ENCODE measurements at regions not wholly inside any gene's neighbourhood (a gene's known extent, or its start where the extent isn't known, plus 50 kb on each side); places are given as distances from the start of the nearest gene placed in this dataset.

- peaks cover 8% of the 10 kb centered on the region for H3K36me3 ChIP-seq (ENCODE audit: insufficient read depth, insufficient read length, low read length)
- H3K4me1 ChIP-seq (ENCODE audit: insufficient read depth, insufficient read length): no peaks in the 10 kb centered on the region
- no peak for DNase-seq (ENCODE audit: low read depth, low spot score)
- TF ChIP-seq SUZ12 (IDR thresholded peaks at IDR 0.05; ENCODE audit: extremely low read depth, insufficient read depth, insufficient read length): no peak
- TF ChIP-seq YY1 (IDR thresholded peaks at IDR 0.05; ENCODE audit: insufficient read depth, insufficient read length): no peak
- no peak for TF ChIP-seq ZNF274 (IDR thresholded peaks at IDR 0.05; ENCODE audit: low read depth, low read length)
- no peaks in the 10 kb centered on the region for H3K27me3 ChIP-seq (ENCODE audit: insufficient read depth, insufficient read length)
- H3K9me3 ChIP-seq (ENCODE audit: insufficient read depth, low read length): peaks cover 5% of the 10 kb centered on the region; the same call in 1 of the 2 replicates
- H3K9ac ChIP-seq (ENCODE audit: insufficient read length, low read depth): no peak overlapping the region
- no peak overlapping the region for H3K4me3 ChIP-seq (ENCODE audit: insufficient read length, low read depth)
Measured at GRCh38 chr9:2486988-2487387, 134.6 kb upstream of the VLDLR start.

- Histone ChIP-seq H3K27me3 (ENCODE audit: insufficient read depth, insufficient read length) (no peaks in the 10 kb centered on the region), H3K9ac (ENCODE audit: insufficient read length, low read depth) (no peak overlapping the region), H3K4me1 (ENCODE audit: insufficient read depth, insufficient read length) (no peaks in the 10 kb centered on the region), H3K4me3 (ENCODE audit: insufficient read length, low read depth) (no peak overlapping the region), H3K36me3 (ENCODE audit: insufficient read depth, insufficient read length, low read length) (peaks cover 8% of the 10 kb centered on the region), H3K9me3 (ENCODE audit: insufficient read depth, low read length) (peaks cover 5% of the 10 kb centered on the region; the same call in 1 of the 2 replicates)
- TF ChIP-seq ZNF274 (IDR thresholded peaks at IDR 0.05; ENCODE audit: low read depth, low read length) (no peak), SUZ12 (IDR thresholded peaks at IDR 0.05; ENCODE audit: extremely low read depth, insufficient read depth, insufficient read length) (no peak), YY1 (IDR thresholded peaks at IDR 0.05; ENCODE audit: insufficient read depth, insufficient read length) (no peak)
- no peak for DNase-seq (ENCODE audit: low read depth, low spot score)
Measured at GRCh38 chr9:2489838-2490314, 131.7 kb upstream of the VLDLR start.

- Histone ChIP-seq H3K36me3 (ENCODE audit: insufficient read depth, insufficient read length, low read length) (peaks cover 8% of the 10 kb centered on the region), H3K4me1 (ENCODE audit: insufficient read depth, insufficient read length) (peaks cover 4% of the 10 kb centered on the region), H3K9ac (ENCODE audit: insufficient read length, low read depth) (no peak overlapping the region), H3K27me3 (ENCODE audit: insufficient read depth, insufficient read length) (no peaks in the 10 kb centered on the region), H3K9me3 (ENCODE audit: insufficient read depth, low read length) (no peaks in the 10 kb centered on the region), H3K4me3 (ENCODE audit: insufficient read length, low read depth) (no peak overlapping the region)
- DNase-seq (ENCODE audit: low read depth, low spot score): no peak
- TF ChIP-seq SUZ12 (IDR thresholded peaks at IDR 0.05; ENCODE audit: extremely low read depth, insufficient read depth, insufficient read length) (no peak), YY1 (IDR thresholded peaks at IDR 0.05; ENCODE audit: insufficient read depth, insufficient read length) (no peak), ZNF274 (IDR thresholded peaks at IDR 0.05; ENCODE audit: low read depth, low read length) (no peak)
Measured at GRCh38 chr9:2492161-2492560, 129.4 kb upstream of the VLDLR start.

GRCh38 chr9:2493109-2493508 is 128.5 kb upstream of the VLDLR start:
- H3K9me3 ChIP-seq (ENCODE audit: insufficient read depth, low read length): no peaks in the 10 kb centered on the region
- no peaks in the 10 kb centered on the region for H3K27me3 ChIP-seq (ENCODE audit: insufficient read depth, insufficient read length)
- peaks cover 8% of the 10 kb centered on the region for H3K36me3 ChIP-seq (ENCODE audit: insufficient read depth, insufficient read length, low read length)
- no peak overlapping the region for H3K9ac ChIP-seq (ENCODE audit: insufficient read length, low read depth)
- TF ChIP-seq ZNF274 (IDR thresholded peaks at IDR 0.05; ENCODE audit: low read depth, low read length) (no peak), SUZ12 (IDR thresholded peaks at IDR 0.05; ENCODE audit: extremely low read depth, insufficient read depth, insufficient read length) (no peak), YY1 (IDR thresholded peaks at IDR 0.05; ENCODE audit: insufficient read depth, insufficient read length) (no peak)
- DNase-seq (ENCODE audit: low read depth, low spot score): no peak
- H3K4me3 ChIP-seq (ENCODE audit: insufficient read length, low read depth): no peak overlapping the region
- peaks cover 4% of the 10 kb centered on the region for H3K4me1 ChIP-seq (ENCODE audit: insufficient read depth, insufficient read length)

- H3K4me3 ChIP-seq (ENCODE audit: insufficient read length, low read depth): no peak overlapping the region
- peaks cover 4% of the 10 kb centered on the region for H3K4me1 ChIP-seq (ENCODE audit: insufficient read depth, insufficient read length)
- TF ChIP-seq SUZ12 (IDR thresholded peaks at IDR 0.05; ENCODE audit: extremely low read depth, insufficient read depth, insufficient read length) (no peak), ZNF274 (IDR thresholded peaks at IDR 0.05; ENCODE audit: low read depth, low read length) (no peak), YY1 (IDR thresholded peaks at IDR 0.05; ENCODE audit: insufficient read depth, insufficient read length) (no peak)
- H3K9me3 ChIP-seq (ENCODE audit: insufficient read depth, low read length): no peaks in the 10 kb centered on the region
- H3K27me3 ChIP-seq (ENCODE audit: insufficient read depth, insufficient read length): no peaks in the 10 kb centered on the region
- no peak overlapping the region for H3K9ac ChIP-seq (ENCODE audit: insufficient read length, low read depth)
- no peak for DNase-seq (ENCODE audit: low read depth, low spot score)
- H3K36me3 ChIP-seq (ENCODE audit: insufficient read depth, insufficient read length, low read length): peaks cover 8% of the 10 kb centered on the region
Measured at GRCh38 chr9:2493529-2493928, 128.1 kb upstream of the VLDLR start.

GRCh38 chr9:2494562-2494961 is 127.0 kb upstream of the VLDLR start:
- TF ChIP-seq YY1 (IDR thresholded peaks at IDR 0.05; ENCODE audit: insufficient read depth, insufficient read length) (no peak), ZNF274 (IDR thresholded peaks at IDR 0.05; ENCODE audit: low read depth, low read length) (no peak), SUZ12 (IDR thresholded peaks at IDR 0.05; ENCODE audit: extremely low read depth, insufficient read depth, insufficient read length) (no peak)
- H3K27me3 ChIP-seq (ENCODE audit: insufficient read depth, insufficient read length): no peaks in the 10 kb centered on the region
- H3K4me3 ChIP-seq (ENCODE audit: insufficient read length, low read depth): no peak overlapping the region
- peaks cover 8% of the 10 kb centered on the region for H3K36me3 ChIP-seq (ENCODE audit: insufficient read depth, insufficient read length, low read length)
- H3K9me3 ChIP-seq (ENCODE audit: insufficient read depth, low read length): no peaks in the 10 kb centered on the region
- peak; percentile 66 for DNase-seq (ENCODE audit: low read depth, low spot score)
- peaks cover 4% of the 10 kb centered on the region for H3K4me1 ChIP-seq (ENCODE audit: insufficient read depth, insufficient read length)
- H3K9ac ChIP-seq (ENCODE audit: insufficient read length, low read depth): no peak overlapping the region

GRCh38 chr9:2495221-2496005 is 126.2 kb upstream of the VLDLR start:
- DNase-seq (ENCODE audit: low read depth, low spot score): no peak
- H3K4me3 ChIP-seq (ENCODE audit: insufficient read length, low read depth): no peak overlapping the region
- H3K9ac ChIP-seq (ENCODE audit: insufficient read length, low read depth): no peak overlapping the region
- no peaks in the 10 kb centered on the region for H3K27me3 ChIP-seq (ENCODE audit: insufficient read depth, insufficient read length)
- H3K9me3 ChIP-seq (ENCODE audit: insufficient read depth, low read length): no peaks in the 10 kb centered on the region
- TF ChIP-seq SUZ12 (IDR thresholded peaks at IDR 0.05; ENCODE audit: extremely low read depth, insufficient read depth, insufficient read length) (no peak), YY1 (IDR thresholded peaks at IDR 0.05; ENCODE audit: insufficient read depth, insufficient read length) (no peak)
- H3K36me3 ChIP-seq (ENCODE audit: insufficient read depth, insufficient read length, low read length): peaks cover 6% of the 10 kb centered on the region
- peaks cover 4% of the 10 kb centered on the region for H3K4me1 ChIP-seq (ENCODE audit: insufficient read depth, insufficient read length)

Measured in NT2/D1 (cell line).